Esophagus squamous epithelium (tissue), 4 donors: ENCODE measurements at regions not wholly inside any gene's neighbourhood (a gene's known extent, or its start where the extent isn't known, plus 50 kb on each side); places are given as distances from the start of the nearest gene placed in this dataset.

Experiments
- POLR2A ChIP-seq, 4 donors: fragments of 450-650 bp; IDR thresholded peaks; one replicate each; pipeline ENCODE4 v1.6.1; 2017; ENCODE audit warnings: antibody characterized with exemption in 4 of 4, mild to moderate bottlenecking in 4 of 4, moderate library complexity in 3 of 4
- TF ChIP-seq, protein P1 (sequence below), 6 experiments: fragments of 450-650 bp in 4 of 6; fragments of 200-600 bp in 2 of 6; sonication (generic) in 2 of 6; IDR thresholded peaks; one replicate each; pipeline ENCODE4 v1.5.1; 2016 to 2019; ENCODE audit warnings: antibody characterized with exemption in 6 of 6, mild to moderate bottlenecking in 4 of 6, moderate library complexity in 4 of 6

DNA sequence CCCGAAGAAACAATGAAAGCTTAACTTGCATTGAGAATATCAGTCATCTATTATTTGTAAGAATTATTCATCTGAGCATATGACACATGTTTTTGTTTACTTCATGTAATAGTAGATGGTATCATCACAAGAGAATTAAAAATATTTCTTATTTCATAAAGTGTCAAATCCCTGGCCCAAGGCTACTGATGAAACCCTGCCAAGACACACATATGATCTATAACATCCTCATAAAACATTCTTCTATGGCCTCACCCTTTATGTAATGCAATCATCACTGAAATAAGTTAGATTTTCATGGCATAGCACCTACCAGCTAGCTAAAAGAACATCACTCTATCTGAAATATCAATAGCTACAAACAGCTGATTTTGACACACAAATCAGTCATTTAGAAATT, 385.6 kb upstream of the PHF14 start:
- TF ChIP-seq POLR2A (IDR thresholded peaks at IDR 0.05): no peak
- TF ChIP-seq, protein P1, sequence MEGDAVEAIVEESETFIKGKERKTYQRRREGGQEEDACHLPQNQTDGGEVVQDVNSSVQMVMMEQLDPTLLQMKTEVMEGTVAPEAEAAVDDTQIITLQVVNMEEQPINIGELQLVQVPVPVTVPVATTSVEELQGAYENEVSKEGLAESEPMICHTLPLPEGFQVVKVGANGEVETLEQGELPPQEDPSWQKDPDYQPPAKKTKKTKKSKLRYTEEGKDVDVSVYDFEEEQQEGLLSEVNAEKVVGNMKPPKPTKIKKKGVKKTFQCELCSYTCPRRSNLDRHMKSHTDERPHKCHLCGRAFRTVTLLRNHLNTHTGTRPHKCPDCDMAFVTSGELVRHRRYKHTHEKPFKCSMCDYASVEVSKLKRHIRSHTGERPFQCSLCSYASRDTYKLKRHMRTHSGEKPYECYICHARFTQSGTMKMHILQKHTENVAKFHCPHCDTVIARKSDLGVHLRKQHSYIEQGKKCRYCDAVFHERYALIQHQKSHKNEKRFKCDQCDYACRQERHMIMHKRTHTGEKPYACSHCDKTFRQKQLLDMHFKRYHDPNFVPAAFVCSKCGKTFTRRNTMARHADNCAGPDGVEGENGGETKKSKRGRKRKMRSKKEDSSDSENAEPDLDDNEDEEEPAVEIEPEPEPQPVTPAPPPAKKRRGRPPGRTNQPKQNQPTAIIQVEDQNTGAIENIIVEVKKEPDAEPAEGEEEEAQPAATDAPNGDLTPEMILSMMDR (IDR thresholded peaks at IDR 0.05): no peak
